ENCODE measurements at regions not wholly inside any gene's neighbourhood (a gene's known extent, or its start where the extent isn't known, plus 50 kb on each side); places are given as distances from the start of the nearest gene placed in this dataset.
"Not testable (repeated sequence)": the region's sequence is repeated elsewhere in the genome, so short reads cannot be mapped to it uniquely, and the experiment has no call there.

DNA sequence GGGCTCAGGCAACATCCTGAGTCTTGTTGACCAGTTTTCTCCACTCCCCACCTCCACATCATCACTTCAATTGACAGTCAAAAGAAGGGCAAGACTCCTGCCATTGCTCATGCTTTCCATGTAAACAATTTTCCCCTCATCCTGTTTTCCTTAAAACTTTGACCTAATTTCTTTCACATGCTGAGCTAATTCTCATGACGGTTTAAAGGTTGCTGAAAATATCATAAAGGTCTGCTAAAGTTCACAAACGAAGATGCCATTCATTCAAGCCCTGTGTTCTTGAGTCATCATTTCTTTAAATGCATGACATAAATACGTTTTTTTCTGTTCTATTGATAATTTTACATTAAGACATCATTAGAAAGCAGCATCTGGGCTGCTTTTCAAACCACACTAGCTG is 353.9 kb downstream of the NKX6-1 start:
- intact Hi-C loops (cut with DNase I; ENCODE audit: low total_unique reads), result no loop called here
- in situ Hi-C loops (cut with MboI; ENCODE audit: low sequenced_read_pairs in 4 of 4), result no loop called here
- H3K4me3 ChIP-seq, result no peak overlapping the region
- H3K4me1 ChIP-seq, result no peaks in the 10 kb centered on the region
- no peak overlapping the region for H3K27ac ChIP-seq
- no peaks in the 10 kb centered on the region for H3K9me3 ChIP-seq
- H3K36me3 ChIP-seq, result no peaks in the 10 kb centered on the region
- DNase-seq (no peak), ATAC-seq (no peak)
- no peaks in the 10 kb centered on the region for H3K27me3 ChIP-seq
- TF ChIP-seq, protein P1, sequence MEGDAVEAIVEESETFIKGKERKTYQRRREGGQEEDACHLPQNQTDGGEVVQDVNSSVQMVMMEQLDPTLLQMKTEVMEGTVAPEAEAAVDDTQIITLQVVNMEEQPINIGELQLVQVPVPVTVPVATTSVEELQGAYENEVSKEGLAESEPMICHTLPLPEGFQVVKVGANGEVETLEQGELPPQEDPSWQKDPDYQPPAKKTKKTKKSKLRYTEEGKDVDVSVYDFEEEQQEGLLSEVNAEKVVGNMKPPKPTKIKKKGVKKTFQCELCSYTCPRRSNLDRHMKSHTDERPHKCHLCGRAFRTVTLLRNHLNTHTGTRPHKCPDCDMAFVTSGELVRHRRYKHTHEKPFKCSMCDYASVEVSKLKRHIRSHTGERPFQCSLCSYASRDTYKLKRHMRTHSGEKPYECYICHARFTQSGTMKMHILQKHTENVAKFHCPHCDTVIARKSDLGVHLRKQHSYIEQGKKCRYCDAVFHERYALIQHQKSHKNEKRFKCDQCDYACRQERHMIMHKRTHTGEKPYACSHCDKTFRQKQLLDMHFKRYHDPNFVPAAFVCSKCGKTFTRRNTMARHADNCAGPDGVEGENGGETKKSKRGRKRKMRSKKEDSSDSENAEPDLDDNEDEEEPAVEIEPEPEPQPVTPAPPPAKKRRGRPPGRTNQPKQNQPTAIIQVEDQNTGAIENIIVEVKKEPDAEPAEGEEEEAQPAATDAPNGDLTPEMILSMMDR (IDR thresholded peaks at IDR 0.05 in 4 of 5, conservative IDR thresholded peaks at IDR 0.05 in 1 of 5), result no peak
- TF ChIP-seq POLR2A (IDR thresholded peaks at IDR 0.05), result no peak

GRCh38 chr4:84126911-84127310 is 372.2 kb downstream of the NKX6-1 start:
- intact Hi-C loops (cut with DNase I; ENCODE audit: low total_unique reads); in situ Hi-C loops (cut with MboI; ENCODE audit: low sequenced_read_pairs in 4 of 4); H3K27me3 ChIP-seq; H3K9me3 ChIP-seq; H3K27ac ChIP-seq; H3K36me3 ChIP-seq; DNase-seq; H3K4me3 ChIP-seq; H3K4me1 ChIP-seq; ATAC-seq: not testable (repeated sequence)

DNA sequence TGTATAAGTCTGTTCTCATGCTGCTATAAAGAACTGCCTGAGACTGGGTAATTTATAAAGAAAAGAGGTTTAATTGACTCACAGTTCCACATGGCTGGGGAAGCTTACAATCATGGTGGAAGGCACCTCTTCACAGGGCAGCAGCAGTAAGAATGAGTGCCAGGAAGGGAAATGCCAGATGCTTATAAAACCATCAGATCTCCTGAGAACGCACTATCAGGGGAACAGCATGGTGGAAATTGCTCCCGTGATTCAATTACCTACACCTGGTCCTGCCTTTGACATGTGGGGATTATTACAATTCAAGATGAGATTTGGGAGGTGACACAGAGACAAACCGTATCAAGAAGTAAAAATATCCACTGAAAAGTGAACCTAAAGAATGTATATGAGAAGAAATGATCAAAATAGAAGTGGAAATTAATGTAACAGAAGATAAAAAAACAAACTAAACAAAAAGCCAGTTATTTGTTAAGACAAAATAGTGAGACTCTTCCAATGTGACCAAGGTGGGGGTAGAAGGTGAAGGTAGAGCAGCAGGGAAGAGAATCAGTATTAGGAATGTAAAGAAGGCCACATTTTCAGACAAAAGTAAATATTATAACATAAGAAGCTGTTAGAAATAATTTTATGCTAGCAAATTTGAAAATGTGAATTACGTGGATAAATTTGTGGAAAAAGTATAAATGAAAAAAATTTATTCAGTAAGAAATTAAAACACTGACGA is 372.9 kb downstream of the NKX6-1 start:
- intact Hi-C loops (cut with DNase I; ENCODE audit: low total_unique reads) (no loop called here), in situ Hi-C loops (cut with MboI; ENCODE audit: low sequenced_read_pairs in 4 of 4) (no loop called here)

GRCh38 chr4:84110040-84110439 is 389.1 kb downstream of the NKX6-1 start:
- ATAC-seq (no peak), DNase-seq (no peak)
- Histone ChIP-seq H3K36me3 (no peaks in the 10 kb centered on the region), H3K9me3 (no peaks in the 10 kb centered on the region), H3K4me1 (no peaks in the 10 kb centered on the region), H3K27ac (no peak overlapping the region), H3K4me3 (no peak overlapping the region), H3K27me3 (no peaks in the 10 kb centered on the region)
- intact Hi-C loops (cut with DNase I; ENCODE audit: low total_unique reads), result no loop called here
- TF ChIP-seq, protein P1 (IDR thresholded peaks at IDR 0.05 in 4 of 5, conservative IDR thresholded peaks at IDR 0.05 in 1 of 5), result no peak
- TF ChIP-seq POLR2A (IDR thresholded peaks at IDR 0.05), result no peak
- in situ Hi-C loops (cut with MboI; ENCODE audit: low sequenced_read_pairs in 4 of 4), result no loop called here

More for the DNA sequence above, 372.9 kb downstream of the NKX6-1 start:
- Histone ChIP-seq H3K27ac (no peak overlapping the region), H3K27me3 (no peaks in the 10 kb centered on the region), H3K4me3 (no peak overlapping the region), H3K36me3 (no peaks in the 10 kb centered on the region), H3K4me1 (no peaks in the 10 kb centered on the region), H3K9me3 (no peaks in the 10 kb centered on the region)
- ATAC-seq (no peak), DNase-seq (no peak)
- TF ChIP-seq, protein P1 (IDR thresholded peaks at IDR 0.05 in 4 of 5, conservative IDR thresholded peaks at IDR 0.05 in 1 of 5), result no peak
- no peak for TF ChIP-seq POLR2A (IDR thresholded peaks at IDR 0.05)

DNA sequence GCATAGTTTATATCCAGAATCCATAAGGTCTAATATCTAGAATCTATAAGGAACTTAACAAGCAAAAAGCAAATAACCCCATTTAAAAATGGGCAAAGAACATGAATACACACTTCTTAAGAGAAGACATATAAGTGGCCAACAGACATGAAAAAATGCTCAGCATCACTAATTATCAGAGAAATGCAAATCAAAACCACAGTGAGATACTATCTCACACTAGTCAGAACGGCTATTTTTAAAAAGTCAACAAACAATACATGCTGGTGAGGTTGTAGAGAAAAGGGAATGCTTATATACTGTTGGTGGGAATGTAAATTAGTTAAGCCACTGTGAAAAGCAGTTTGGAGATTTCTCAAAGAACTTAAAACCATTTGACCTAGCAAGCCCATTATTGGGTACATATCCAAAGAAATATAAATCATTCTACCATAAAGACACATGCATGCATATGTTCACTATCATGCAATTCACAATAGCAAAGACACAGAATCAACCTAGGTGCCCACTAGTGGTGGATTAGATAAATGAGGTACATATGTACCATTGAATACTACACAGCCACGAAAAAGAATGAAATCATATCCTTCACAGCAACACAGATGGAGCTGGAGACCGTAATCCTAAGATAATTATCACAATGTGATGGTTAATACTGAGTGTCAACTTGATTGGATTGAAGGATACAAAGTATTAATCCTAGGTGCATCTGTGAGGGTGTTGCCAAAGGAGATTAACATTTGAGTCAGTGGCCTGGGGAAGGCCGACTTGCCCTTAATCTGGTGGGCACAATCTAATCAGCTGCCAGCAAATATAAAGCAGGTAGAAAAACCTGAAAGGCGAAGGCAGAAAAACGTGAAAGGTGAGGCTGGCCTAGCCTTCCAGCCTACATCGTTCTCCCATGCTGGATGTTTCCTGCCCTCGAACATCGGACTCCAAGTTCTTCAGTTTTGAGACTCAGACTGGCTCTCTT is 397.2 kb downstream of the NKX6-1 start:
- ATAC-seq; H3K9me3 ChIP-seq; H3K4me1 ChIP-seq; H3K27ac ChIP-seq; H3K27me3 ChIP-seq; H3K4me3 ChIP-seq; in situ Hi-C loops (cut with MboI; ENCODE audit: low sequenced_read_pairs in 4 of 4); intact Hi-C loops (cut with DNase I; ENCODE audit: low total_unique reads); DNase-seq; H3K36me3 ChIP-seq: not testable (repeated sequence)
